ENCODE measurements at regions not wholly inside any gene's neighbourhood (a gene's known extent, or its start where the extent isn't known, plus 50 kb on each side); places are given as distances from the start of the nearest gene placed in this dataset.
A peak's percentile ranks its signal among the peaks of the same experiment; 100 is the strongest.

GRCh38 chr9:89939626-89940292, 334.9 kb downstream of the GADD45G start:
- TF ChIP-seq GATA3 (IDR thresholded peaks at IDR 0.05; ENCODE audit: low read depth, low read length) (no peak), GATA2 (IDR thresholded peaks at IDR 0.05; ENCODE audit: low read depth, low read length) (no peak)

- TF ChIP-seq GATA3 (IDR thresholded peaks at IDR 0.05; ENCODE audit: low read depth, low read length) (no peak), GATA2 (IDR thresholded peaks at IDR 0.05; ENCODE audit: low read depth, low read length) (no peak)
Measured at GRCh38 chr9:89940625-89941024, 335.8 kb downstream of the GADD45G start.

GRCh38 chr9:89941875-89942274, 337.1 kb downstream of the GADD45G start:
- TF ChIP-seq GATA2 (IDR thresholded peaks at IDR 0.05; ENCODE audit: low read depth, low read length) (no peak), GATA3 (IDR thresholded peaks at IDR 0.05; ENCODE audit: low read depth, low read length) (no peak)

GRCh38 chr9:89942643-89943042, 337.8 kb downstream of the GADD45G start:
- TF ChIP-seq GATA3 (IDR thresholded peaks at IDR 0.05; ENCODE audit: low read depth, low read length) (no peak), GATA2 (IDR thresholded peaks at IDR 0.05; ENCODE audit: low read depth, low read length) (no peak)

DNA sequence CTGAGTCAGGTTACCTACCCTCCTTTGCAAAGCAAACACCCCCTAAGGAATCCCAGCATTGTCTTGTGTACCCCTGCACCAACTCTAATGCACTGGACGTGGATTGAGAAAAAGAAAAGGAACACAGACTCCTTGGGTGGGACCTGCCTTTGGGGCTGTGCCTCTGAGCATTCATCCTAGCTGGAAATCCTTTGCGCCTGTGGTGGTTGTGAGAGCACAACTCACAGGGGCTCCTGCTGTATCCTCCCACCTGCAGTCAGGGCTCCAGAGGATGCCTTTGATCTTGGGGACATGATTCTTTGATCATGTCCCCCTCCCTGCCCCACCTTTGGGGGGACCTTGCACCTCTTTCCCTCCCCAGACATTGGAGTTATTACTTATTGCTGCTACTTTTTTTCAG, 338.5 kb downstream of the GADD45G start:
- TF ChIP-seq GATA3 (IDR thresholded peaks at IDR 0.05; ENCODE audit: low read depth, low read length) (no peak), GATA2 (IDR thresholded peaks at IDR 0.05; ENCODE audit: low read depth, low read length) (no peak)

DNA sequence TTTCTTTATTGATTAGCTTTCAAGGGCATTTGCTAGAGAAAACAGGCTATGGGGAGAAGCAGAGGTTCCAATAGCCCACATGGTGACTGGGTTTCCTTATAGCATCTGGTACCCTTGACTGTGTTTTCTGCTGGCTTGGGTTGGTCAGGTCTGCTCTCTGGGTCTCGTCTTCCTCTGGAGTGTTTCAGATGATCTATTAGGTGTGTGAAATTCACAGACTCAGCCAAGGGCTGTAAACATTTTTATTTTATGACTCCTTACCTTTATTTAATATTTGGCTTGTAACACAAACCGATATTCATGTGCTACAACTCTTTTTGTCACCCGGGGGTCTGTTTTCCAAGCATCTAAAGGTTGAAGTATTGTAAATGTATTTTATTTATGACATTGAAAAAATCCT, 338.9 kb downstream of the GADD45G start:
- TF ChIP-seq GATA2 (IDR thresholded peaks at IDR 0.05; ENCODE audit: low read depth, low read length) (no peak), GATA3 (IDR thresholded peaks at IDR 0.05; ENCODE audit: low read depth, low read length) (no peak)

GRCh38 chr9:89945133-89945532, 340.3 kb downstream of the GADD45G start:
- TF ChIP-seq GATA3 (IDR thresholded peaks at IDR 0.05; ENCODE audit: low read depth, low read length) (no peak), GATA2 (IDR thresholded peaks at IDR 0.05; ENCODE audit: low read depth, low read length) (no peak)

DNA sequence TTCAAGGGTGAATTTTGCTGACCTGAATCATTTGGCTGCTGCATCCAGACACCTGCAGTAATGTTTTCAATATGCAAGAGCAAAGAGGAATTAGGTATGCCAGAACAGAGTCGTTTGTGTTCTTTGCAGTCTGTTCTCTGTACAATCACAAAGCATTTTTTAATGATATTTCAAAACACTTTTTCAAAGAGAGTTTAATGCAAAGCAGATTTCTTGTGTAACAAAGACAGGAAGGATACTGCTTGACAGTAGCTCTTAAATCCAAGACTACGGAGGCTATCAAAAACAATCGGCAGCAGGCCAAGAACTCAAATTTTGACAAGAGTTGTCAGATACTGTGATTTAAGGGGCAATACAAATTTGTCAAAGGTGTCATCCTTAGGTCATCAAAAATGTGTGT, 341.9 kb downstream of the GADD45G start:
- TF ChIP-seq GATA2 (IDR thresholded peaks at IDR 0.05; ENCODE audit: low read depth, low read length): no peak
- no peak for TF ChIP-seq GATA3 (IDR thresholded peaks at IDR 0.05; ENCODE audit: low read depth, low read length)

DNA sequence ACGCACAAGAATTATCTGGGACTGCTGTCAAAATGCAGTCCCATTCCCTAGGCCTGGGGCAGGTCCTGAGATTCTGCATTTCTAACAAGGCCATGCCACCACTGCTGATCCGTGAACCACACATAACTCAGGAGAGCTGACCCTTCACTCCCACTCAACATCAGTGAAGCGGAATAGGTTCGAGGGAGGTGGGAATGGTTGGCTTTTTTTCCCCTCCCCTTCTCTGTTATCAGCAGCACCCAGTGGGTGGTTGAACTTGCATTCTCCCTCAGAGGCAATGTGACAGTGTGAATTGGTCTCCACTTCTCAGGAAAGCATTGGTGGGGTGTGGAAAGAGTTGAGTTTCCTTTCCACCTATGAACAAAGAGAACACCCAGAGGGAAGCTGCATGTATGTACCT, 344.3 kb downstream of the GADD45G start:
- no peak for TF ChIP-seq GATA2 (IDR thresholded peaks at IDR 0.05; ENCODE audit: low read depth, low read length)
- no peak for TF ChIP-seq GATA3 (IDR thresholded peaks at IDR 0.05; ENCODE audit: low read depth, low read length)

DNA sequence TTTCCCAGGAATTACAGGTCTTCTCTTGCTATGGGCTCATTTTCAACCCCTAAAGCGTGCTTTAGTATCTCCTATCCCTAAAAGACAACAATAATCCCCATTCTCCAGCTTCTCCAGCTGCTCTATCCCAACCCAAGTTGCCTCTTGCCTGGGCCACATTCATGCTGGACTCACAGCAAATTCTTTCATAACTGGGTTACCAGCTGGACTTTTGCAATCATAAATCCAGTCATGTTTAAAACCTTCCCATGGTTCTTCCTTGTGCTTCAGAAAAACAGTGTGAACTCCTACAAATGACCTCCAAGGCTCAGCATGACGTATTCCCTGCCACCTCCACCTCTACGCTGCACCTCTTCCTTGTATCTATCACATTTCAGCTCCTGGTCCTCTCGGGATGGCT, 346.9 kb downstream of the GADD45G start:
- no peak for TF ChIP-seq GATA2 (IDR thresholded peaks at IDR 0.05; ENCODE audit: low read depth, low read length)
- TF ChIP-seq GATA3 (IDR thresholded peaks at IDR 0.05; ENCODE audit: low read depth, low read length): no peak

DNA sequence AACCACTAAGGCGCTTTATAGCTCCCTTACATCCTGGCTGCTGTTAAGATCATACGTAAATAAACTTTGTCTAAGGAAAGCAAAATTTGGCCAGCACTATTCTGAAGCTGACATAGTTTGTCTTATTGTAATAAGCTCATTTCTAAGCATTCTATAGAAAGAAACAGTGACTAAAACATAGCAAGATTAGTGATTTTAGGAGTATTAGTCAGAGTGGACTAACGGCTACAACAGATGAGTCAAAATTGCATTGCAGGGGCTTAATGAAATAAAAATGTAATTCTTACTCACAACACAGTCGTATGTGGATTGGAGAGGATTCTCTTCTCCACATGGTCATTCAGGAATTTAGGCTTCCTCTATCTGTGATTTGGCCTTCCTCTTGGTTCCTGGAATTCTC, 347.6 kb downstream of the GADD45G start:
- TF ChIP-seq GATA3 (IDR thresholded peaks at IDR 0.05; ENCODE audit: low read depth, low read length): no peak
- no peak for TF ChIP-seq GATA2 (IDR thresholded peaks at IDR 0.05; ENCODE audit: low read depth, low read length)

DNA sequence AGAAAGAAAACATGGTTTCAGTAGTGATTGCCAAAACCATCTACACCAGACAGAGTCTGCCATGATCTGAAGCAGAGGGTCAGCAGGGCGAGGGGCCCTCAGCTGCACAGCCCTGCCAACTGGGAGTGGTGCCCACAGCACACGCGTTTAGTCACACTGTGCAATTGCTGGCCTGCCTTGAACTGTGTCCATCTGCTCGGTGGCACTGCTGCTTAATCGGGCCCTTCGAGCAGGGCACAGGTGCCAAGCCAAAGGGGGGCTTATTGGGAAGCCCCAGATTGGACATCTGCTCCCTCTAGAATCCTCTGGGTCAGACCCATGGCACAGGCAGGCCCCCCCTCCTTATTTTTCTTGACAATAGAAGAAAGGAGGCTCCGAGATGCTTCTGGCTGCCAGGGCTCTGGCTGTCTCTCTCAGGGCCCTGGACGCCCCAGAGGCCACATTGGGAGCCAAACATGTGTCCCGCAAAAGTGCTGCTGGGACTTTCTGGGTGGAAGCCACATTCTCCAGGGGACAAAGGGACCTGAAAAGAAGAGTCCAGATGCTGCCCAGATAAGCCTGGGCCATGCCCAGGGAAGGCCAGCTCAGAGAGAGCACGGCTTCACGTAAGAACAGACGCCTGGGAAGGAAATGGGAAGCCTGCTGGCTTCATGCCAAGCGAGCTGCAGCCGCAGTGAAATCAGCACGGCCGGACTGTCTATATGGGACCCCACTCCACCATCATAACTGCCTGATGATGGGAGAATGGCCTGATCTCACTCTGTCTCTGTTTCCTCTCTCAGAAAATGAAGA, 349.2 kb downstream of the GADD45G start:
- no peak for TF ChIP-seq GATA3 (IDR thresholded peaks at IDR 0.05; ENCODE audit: low read depth, low read length)
- peak; percentile 88 for TF ChIP-seq GATA2 (IDR thresholded peaks at IDR 0.05; ENCODE audit: low read depth, low read length)

GRCh38 chr9:89955144-89955543, 350.3 kb downstream of the GADD45G start:
- TF ChIP-seq GATA2 (IDR thresholded peaks at IDR 0.05; ENCODE audit: low read depth, low read length) (no peak), GATA3 (IDR thresholded peaks at IDR 0.05; ENCODE audit: low read depth, low read length) (no peak)

DNA sequence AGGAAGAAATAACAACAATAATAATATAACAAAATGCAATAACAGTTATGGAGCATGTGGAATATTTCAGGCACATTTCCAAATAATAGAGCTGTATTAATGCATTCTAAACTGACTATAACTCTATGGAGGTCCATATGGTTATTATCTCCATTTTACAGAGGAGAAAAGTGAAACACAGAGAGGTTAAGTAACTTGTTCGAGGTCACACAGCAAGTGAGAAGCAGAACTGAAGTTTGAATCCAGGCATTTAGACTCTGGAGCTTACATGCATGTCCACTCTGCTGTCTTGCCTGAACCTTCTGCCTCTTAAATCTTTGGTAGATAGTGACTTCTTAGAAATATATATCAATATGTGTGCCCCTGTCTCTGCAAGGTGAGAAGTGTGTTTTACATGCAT, 350.8 kb downstream of the GADD45G start:
- TF ChIP-seq GATA3 (IDR thresholded peaks at IDR 0.05; ENCODE audit: low read depth, low read length) (no peak), GATA2 (IDR thresholded peaks at IDR 0.05; ENCODE audit: low read depth, low read length) (no peak)

DNA sequence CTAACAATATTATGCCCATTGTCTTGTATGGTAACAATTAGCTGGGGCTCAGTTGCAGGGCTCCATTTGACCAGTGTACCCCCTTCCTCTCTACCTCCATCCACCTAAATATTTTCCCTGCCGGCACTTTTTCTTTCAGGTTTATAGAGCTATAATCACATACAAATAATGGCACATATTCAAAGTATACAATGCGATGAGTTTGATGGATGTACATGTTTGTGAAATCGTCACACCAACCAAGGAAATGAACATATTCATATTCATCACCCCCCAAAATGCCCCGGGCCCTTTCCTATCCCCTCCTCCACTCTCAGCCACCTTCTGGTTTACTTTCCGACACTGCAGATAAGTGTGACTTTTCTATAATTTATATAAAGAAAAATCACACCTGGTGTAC, 351.5 kb downstream of the GADD45G start:
- TF ChIP-seq GATA3 (IDR thresholded peaks at IDR 0.05; ENCODE audit: low read depth, low read length) (no peak), GATA2 (IDR thresholded peaks at IDR 0.05; ENCODE audit: low read depth, low read length) (no peak)

Data from SH-SY5Y (cell line).